ENCODE measurements at regions not wholly inside any gene's neighbourhood (a gene's known extent, or its start where the extent isn't known, plus 50 kb on each side); places are given as distances from the start of the nearest gene placed in this dataset.

DNA sequence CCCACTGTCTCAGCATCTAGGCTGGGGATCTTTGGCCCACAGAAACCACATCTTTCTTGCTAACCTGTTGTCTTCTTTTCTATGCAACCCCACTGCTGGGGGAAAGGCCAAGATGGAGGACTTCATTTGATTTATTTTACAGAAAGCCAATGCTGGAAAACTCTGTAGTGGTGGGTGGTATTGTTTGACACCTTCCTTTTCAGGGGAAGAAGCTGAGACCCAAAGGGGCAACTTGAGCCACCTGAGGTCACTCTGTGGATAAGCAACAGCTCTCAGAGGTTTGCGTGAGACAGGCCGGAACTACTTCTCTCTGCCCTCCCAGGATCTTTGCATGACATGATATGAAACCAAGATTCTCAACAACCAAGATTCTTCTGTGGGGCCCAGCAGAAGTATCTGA is 645.2 kb downstream of the VRK1 start:
- TF ChIP-seq, protein P1, sequence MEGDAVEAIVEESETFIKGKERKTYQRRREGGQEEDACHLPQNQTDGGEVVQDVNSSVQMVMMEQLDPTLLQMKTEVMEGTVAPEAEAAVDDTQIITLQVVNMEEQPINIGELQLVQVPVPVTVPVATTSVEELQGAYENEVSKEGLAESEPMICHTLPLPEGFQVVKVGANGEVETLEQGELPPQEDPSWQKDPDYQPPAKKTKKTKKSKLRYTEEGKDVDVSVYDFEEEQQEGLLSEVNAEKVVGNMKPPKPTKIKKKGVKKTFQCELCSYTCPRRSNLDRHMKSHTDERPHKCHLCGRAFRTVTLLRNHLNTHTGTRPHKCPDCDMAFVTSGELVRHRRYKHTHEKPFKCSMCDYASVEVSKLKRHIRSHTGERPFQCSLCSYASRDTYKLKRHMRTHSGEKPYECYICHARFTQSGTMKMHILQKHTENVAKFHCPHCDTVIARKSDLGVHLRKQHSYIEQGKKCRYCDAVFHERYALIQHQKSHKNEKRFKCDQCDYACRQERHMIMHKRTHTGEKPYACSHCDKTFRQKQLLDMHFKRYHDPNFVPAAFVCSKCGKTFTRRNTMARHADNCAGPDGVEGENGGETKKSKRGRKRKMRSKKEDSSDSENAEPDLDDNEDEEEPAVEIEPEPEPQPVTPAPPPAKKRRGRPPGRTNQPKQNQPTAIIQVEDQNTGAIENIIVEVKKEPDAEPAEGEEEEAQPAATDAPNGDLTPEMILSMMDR (IDR thresholded peaks at IDR 0.05): no peak
- intact Hi-C loops (cut with DNase I; ENCODE audit: low total_unique reads): no loop called here
- no peak for DNase-seq
- H3K27ac ChIP-seq: no peak overlapping the region
- H3K36me3 ChIP-seq: no peaks in the 10 kb centered on the region
- no peaks in the 10 kb centered on the region for H3K27me3 ChIP-seq
- no peak overlapping the region for H3K4me3 ChIP-seq
- H3K4me1 ChIP-seq: no peaks in the 10 kb centered on the region
- no peaks in the 10 kb centered on the region for H3K9me3 ChIP-seq

DNA sequence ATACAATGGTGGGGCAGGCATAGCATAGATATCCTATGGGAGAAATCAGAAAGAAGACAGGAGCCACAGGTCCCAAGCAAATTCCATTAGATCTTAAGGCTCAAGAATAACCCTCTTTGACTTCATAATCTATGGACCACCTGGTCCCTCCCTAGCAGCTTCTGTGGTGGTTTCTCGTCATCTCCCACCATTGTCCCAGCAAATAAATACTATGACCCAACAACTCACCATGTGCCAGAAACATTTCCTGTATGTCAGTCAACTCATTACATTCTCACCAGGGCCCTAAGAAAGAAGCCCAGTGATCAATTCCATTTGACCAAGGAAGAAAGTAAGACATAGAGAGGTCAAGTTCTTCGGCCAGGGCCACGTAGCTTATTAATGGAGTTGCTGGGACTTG is 646.2 kb downstream of the VRK1 start:
- intact Hi-C loops (cut with DNase I; ENCODE audit: low total_unique reads): no loop called here
- Histone ChIP-seq H3K4me1 (no peaks in the 10 kb centered on the region), H3K9me3 (no peaks in the 10 kb centered on the region), H3K27me3 (no peaks in the 10 kb centered on the region), H3K36me3 (no peaks in the 10 kb centered on the region), H3K27ac (no peak overlapping the region), H3K4me3 (no peak overlapping the region)
- TF ChIP-seq, protein P1 (IDR thresholded peaks at IDR 0.05): no peak
- DNase-seq: no peak

DNA sequence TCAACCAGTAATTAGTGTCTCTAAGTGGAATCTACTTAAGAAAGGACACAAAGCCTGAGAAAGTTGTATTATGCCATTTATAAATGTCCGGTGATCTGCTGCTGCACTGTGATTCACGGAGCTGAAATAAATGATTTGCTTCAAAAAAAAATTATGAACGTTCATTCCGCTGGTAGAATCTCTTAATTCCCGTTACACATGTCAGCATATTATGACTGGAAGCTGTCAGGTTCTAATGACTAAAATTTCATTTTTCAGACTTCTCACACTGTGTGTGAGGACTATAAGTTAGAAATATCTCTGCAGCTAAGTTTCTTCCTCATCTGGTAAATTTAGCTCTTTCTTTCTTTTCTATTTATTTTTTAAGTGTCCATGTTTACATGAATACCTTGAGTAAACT is 647.1 kb downstream of the VRK1 start:
- intact Hi-C loops (cut with DNase I; ENCODE audit: low total_unique reads): no loop called here

DNA sequence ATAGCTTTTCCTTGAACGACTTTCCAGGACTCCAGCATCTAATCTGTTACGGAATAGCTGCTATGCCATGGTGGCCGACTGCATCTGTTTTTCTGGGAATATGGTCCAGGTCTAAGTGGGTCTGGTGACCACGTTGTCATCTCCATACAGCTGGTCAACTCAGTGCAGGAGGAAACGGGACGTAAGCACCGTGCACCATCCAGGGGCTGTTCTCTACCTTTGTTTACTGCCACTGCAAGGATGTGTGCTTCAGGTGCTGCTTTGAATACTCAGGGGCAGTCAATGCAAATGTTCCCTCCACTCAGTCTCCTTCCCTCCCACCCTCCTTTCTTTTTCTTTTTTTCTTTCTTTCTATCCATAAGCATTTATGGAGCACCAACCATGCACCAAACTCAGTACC is 648.2 kb downstream of the VRK1 start:
- TF ChIP-seq, protein P1 (IDR thresholded peaks at IDR 0.05): no peak
- Histone ChIP-seq H3K27me3 (no peaks in the 10 kb centered on the region), H3K4me1 (no peaks in the 10 kb centered on the region)

More for the DNA sequence above, 647.1 kb downstream of the VRK1 start:
- no peaks in the 10 kb centered on the region for H3K36me3 ChIP-seq
- H3K27me3 ChIP-seq: no peaks in the 10 kb centered on the region
- H3K4me1 ChIP-seq: no peaks in the 10 kb centered on the region
- TF ChIP-seq, protein P1 (IDR thresholded peaks at IDR 0.05): no peak
- H3K9me3 ChIP-seq: no peaks in the 10 kb centered on the region
- DNase-seq: no peak
- no peak overlapping the region for H3K27ac ChIP-seq
- no peak overlapping the region for H3K4me3 ChIP-seq

DNA sequence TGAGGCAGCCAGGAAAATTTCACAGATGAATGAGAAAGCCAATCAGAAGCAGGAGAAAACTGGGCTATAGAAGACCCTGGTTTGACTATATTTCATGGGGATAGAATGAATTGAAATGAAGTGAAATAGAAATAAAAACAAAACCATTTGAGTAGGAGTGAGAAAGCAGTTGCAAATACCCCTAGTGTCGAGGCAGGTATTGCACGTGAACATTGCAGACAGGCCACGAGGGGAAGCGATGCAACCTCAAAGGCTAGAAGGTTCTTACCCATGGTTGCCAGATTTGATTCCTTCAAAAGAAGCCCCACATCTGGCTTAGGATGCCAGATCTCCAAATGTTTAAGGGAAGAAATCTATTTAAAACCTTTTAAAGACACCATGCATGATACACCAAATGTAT is 648.9 kb downstream of the VRK1 start:
- Histone ChIP-seq H3K27me3 (no peaks in the 10 kb centered on the region), H3K4me3 (no peak overlapping the region), H3K9me3 (no peaks in the 10 kb centered on the region), H3K4me1 (no peaks in the 10 kb centered on the region), H3K36me3 (no peaks in the 10 kb centered on the region), H3K27ac (no peak overlapping the region)
- no peak for DNase-seq
- intact Hi-C loops (cut with DNase I; ENCODE audit: low total_unique reads): no loop called here
- TF ChIP-seq, protein P1 (IDR thresholded peaks at IDR 0.05): no peak

More for the DNA sequence above, 648.2 kb downstream of the VRK1 start:
- H3K36me3 ChIP-seq: no peaks in the 10 kb centered on the region
- intact Hi-C loops (cut with DNase I; ENCODE audit: low total_unique reads): no loop called here
- no peak overlapping the region for H3K27ac ChIP-seq
- H3K4me3 ChIP-seq: no peak overlapping the region
- no peak for DNase-seq
- H3K9me3 ChIP-seq: no peaks in the 10 kb centered on the region

DNA sequence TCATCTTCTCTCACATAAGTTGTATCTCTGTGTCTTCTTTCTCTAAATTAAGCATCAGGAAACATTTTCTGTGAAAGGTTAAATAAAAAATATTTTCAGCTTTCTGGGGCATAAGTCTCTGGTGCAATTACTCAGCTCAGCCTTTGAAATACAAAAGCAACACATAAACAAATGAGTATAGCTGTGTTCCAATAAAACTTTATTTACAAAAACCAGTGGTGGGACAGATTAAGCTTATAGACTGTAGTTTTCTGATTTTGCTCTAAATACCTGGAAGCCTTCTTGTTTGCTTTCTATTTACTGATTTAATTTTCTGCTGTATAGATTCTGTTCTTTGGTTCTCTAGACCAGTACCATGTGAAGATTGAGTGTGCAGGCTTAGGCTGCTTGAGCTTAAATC is 655.1 kb downstream of the VRK1 start:
- Histone ChIP-seq H3K36me3 (no peaks in the 10 kb centered on the region), H3K9me3 (no peaks in the 10 kb centered on the region), H3K27ac (no peak overlapping the region), H3K4me1 (no peaks in the 10 kb centered on the region), H3K27me3 (peaks cover 0 to 12% of the 10 kb centered on the region in 2 donors), H3K4me3 (no peak overlapping the region)
- intact Hi-C loops (cut with DNase I; ENCODE audit: low total_unique reads): no loop called here
- TF ChIP-seq, protein P1 (IDR thresholded peaks at IDR 0.05): no peak
- no peak for DNase-seq
